ENCODE measurements at regions not wholly inside any gene's neighbourhood (a gene's known extent, or its start where the extent isn't known, plus 50 kb on each side); places are given as distances from the start of the nearest gene placed in this dataset.

DNA sequence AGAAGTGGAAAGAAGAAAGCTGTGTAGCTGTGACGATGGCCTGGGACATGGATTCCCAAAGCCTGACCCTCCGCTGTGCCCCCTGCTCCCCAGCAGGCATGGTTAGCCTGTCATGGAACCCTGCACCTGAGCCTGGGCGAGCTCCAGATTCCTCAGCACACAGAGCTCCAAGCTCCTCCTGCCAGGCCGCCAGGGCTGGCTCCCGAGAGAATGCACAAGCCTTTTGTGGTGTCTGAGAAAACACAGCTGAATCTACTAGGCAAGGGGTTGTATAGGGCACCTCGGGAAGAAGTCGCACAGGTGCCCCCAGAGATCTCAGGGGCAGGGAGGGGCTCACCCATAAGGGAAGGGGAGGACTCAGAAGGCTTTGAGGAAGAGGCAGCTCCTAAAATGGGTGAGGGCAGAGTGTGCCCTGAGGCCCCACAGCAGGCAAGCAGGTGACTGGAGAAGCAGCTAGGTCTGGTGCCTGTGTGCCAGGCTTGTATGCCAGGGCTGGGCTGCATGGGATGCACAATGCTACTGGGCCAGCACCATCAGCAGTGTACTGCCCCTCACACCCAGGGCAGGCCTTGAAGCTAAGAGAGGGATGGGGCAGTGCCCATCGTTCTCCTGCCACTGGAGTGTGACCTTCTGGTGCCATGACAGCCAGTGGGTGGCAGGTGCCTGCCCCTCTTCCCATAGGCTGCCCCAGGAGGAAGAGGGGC, 64.3 kb upstream of the CD93 start:
- dilution Hi-C loops (cut with MboI; ENCODE audit: extremely low pct_ligation_motif_present, low sequenced_read_pairs), result no loop called here
- Histone ChIP-seq H3K4me2 (ENCODE audit: insufficient read depth, low read length) (no peak overlapping the region), H3K4me3 (replicated peaks in 1 of 3; ENCODE audit: insufficient read depth in 1 of 3, low read depth in 1 of 3, low read length in 3 of 3) (no peak overlapping the region), H3K27ac (ENCODE audit: insufficient read depth, low read depth, low read length) (peak overlapping the region; percentile 88), H2AFZ (ENCODE audit: low read depth, low read length) (no peak overlapping the region), H4K20me1 (replicated peaks; ENCODE audit: control insufficient read depth, extremely low read depth, insufficient read depth, low read length) (no peaks in the 10 kb centered on the region), H3K4me1 (ENCODE audit: control insufficient read depth, extremely low read depth, insufficient read depth, low read length) (peaks cover 67% of the 10 kb centered on the region), H3K79me2 (ENCODE audit: control insufficient read depth, insufficient read depth, low read length) (no peaks in the 10 kb centered on the region), H3K36me3 (ENCODE audit: control insufficient read depth in 2 of 2, extremely low read depth in 1 of 2, insufficient read depth in 2 of 2, low read length in 2 of 2) (no peaks in the 10 kb centered on the region), H3K9me1 (replicated peaks; ENCODE audit: control insufficient read depth, extremely low read depth, insufficient read depth, low read length) (no peaks in the 10 kb centered on the region), H3K27me3 (ENCODE audit: control insufficient read depth in 2 of 2, insufficient read depth in 2 of 2, low read length in 2 of 2) (no peaks in the 10 kb centered on the region), H3K9ac (replicated peaks; ENCODE audit: extremely low read depth, insufficient read depth, low read length) (no peak overlapping the region), H3K9me3 (replicated peaks; ENCODE audit: control insufficient read depth, insufficient read depth, low read length) (no peaks in the 10 kb centered on the region)
- no TSS peak for BruUV-seq (replicated peaks)
- intact Hi-C loops (cut with micrococcal nuclease), result loop anchor here (5.0 kb wide), 1 partner anchor 82 kb away; no protein-coding TSS in a partner anchor
- POLR2A ChIA-PET, result no interaction called here
- CTCF ChIA-PET, result interaction anchor here (0.8 to 1.9 kb wide), 8 partner anchors 9 to 459 kb away, joined by 3 to 6 read pairs (median 6); no protein-coding TSS in a partner anchor
- TF ChIP-seq POLR2AphosphoS5 (IDR thresholded peaks at IDR 0.05; ENCODE audit: insufficient read depth, low read depth, low read length), result no peak
- no peak for TF ChIP-seq FOS (IDR thresholded peaks at IDR 0.05; ENCODE audit: borderline replicate concordance, insufficient read depth, low read length)
- no peak for TF ChIP-seq MYC (IDR thresholded peaks at IDR 0.05; ENCODE audit: low read depth, low read length)
- TF ChIP-seq, protein P1, sequence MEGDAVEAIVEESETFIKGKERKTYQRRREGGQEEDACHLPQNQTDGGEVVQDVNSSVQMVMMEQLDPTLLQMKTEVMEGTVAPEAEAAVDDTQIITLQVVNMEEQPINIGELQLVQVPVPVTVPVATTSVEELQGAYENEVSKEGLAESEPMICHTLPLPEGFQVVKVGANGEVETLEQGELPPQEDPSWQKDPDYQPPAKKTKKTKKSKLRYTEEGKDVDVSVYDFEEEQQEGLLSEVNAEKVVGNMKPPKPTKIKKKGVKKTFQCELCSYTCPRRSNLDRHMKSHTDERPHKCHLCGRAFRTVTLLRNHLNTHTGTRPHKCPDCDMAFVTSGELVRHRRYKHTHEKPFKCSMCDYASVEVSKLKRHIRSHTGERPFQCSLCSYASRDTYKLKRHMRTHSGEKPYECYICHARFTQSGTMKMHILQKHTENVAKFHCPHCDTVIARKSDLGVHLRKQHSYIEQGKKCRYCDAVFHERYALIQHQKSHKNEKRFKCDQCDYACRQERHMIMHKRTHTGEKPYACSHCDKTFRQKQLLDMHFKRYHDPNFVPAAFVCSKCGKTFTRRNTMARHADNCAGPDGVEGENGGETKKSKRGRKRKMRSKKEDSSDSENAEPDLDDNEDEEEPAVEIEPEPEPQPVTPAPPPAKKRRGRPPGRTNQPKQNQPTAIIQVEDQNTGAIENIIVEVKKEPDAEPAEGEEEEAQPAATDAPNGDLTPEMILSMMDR (IDR thresholded peaks at IDR 0.05; ENCODE audit: extremely low read depth in 1 of 2, insufficient read depth in 1 of 2, low read depth in 1 of 2, low read length in 2 of 2), result no peak
- no peak for TF ChIP-seq POLR2A (IDR thresholded peaks at IDR 0.05; ENCODE audit: low read depth, low read length)
- TF ChIP-seq GATA2 (IDR thresholded peaks at IDR 0.05; ENCODE audit: insufficient read depth, insufficient read length, low read depth, low read length), result no peak
- TF ChIP-seq, protein P2, sequence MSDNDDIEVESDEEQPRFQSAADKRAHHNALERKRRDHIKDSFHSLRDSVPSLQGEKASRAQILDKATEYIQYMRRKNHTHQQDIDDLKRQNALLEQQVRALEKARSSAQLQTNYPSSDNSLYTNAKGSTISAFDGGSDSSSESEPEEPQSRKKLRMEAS (IDR thresholded peaks at IDR 0.05; ENCODE audit: insufficient read depth, insufficient read length), result no peak
- TF ChIP-seq EZH2 (IDR thresholded peaks at IDR 0.05; ENCODE audit: borderline replicate concordance, low read depth, low read length, severe bottlenecking), result no peak
- TF ChIP-seq JUN (IDR thresholded peaks at IDR 0.05; ENCODE audit: borderline replicate concordance, insufficient read depth, insufficient read length, low read depth), result no peak
- DNase-seq (ENCODE audit: low read depth, low spot score), result no peak
- FAIRE-seq, result no peak

Data from endothelial cell of umbilical vein (primary cell).